Hindlimb muscle (tissue), 1 donor: ENCODE measurements at regions not wholly inside any gene's neighbourhood (a gene's known extent, or its start where the extent isn't known, plus 50 kb on each side); places are given as distances from the start of the nearest gene placed in this dataset.

Experiments used
- DNase-seq: peaks from one replicate; pipeline ENCODE4 v3.0.0-alpha.2; 2013

DNA sequence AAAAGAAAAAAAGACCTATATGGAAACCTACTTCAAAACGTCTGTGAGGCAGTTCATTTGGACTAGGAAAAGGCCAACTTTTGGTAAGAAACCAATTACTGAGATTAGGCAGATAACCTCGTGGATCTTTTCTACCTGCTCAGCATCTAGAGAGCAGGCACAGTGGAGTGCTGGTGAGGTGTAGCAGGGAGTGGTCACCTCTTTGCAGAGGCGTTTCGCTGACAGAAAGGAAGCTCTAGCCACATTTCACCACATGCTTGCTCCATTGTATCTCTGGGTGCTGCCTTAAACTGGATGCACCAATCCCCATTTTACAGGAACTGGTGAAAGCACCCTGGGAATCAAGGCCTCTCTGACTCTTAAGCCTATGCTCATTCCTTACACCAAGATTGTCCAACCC lies 360.5 kb downstream of the LIG4 start:
- DNase-seq, result no peak

DNA sequence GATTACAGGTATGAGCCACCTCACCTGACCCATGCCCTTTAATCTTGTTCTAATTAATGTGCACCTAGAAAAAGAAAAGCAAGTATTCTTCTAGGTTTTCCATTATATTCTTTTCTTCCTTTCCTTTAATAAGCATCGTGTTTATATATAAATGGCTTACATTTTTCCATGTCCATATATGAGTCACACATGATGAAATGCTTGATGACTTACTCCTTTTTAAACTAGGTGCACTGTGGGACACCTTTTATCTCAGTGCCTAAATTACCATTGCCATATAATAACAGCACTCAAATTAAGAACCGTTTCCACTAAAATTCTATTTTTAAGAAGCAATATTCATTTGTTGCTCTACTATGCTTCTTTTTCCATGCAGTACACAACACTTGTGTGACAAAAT lies 363.3 kb downstream of the LIG4 start:
- DNase-seq, result no peak

DNA sequence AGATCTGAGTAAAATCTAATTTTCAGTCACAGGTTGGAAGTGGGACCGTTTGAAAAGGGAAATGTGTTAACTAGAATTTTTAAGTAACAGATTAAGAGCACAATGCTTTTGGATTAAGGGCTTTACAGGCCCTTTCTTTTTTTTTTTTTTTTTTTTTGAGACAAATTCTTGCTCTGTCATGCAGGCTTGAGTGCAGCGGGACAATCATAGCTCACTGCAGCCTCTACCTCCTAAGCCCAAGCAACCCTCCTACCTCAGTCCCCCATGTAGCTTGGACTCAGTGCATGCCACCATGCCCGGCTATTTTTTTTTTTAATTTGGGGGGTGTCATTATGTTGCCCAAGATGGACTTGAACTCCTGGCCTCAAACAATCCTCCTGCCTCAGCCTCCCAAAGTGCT lies 363.7 kb downstream of the LIG4 start:
- no peak for DNase-seq

DNA sequence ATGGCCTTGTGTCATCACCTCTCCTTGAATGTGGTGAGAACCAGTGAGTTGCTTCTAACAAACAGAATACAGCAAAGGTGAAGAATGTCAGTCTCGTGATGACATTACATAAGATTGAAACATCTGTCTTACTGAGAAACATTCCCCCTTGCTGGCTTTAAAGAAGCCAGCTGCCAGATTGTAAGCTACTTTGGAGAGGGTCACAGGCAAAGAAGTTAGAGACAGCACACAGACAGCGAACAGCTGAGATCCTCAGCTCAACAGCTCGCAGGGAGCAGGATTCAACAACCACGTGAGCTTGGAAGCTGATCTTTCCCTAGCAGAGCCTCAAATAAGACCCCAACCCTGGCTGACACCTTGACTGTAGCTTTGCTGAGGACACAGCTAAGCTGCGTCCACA lies 367.9 kb downstream of the LIG4 start:
- no peak for DNase-seq

DNA sequence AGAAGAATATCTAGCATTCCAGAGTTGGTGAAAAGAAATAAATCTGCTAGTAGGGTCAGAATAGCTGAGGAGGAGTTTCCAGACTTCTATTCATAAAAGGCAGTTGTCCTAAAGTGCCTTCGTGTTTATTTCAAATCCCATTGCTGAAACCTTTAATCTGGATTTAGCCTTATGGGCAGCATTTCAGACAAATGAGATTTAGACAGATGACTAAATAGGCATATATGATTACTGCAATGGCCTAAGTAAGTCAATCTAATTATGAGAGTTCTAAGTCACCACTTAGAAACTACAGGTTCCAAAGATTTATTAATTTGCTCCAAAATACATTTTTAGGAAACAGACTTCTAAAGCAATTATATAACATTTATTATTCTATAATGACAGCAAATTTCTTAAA lies 368.7 kb downstream of the LIG4 start:
- no peak for DNase-seq

DNA sequence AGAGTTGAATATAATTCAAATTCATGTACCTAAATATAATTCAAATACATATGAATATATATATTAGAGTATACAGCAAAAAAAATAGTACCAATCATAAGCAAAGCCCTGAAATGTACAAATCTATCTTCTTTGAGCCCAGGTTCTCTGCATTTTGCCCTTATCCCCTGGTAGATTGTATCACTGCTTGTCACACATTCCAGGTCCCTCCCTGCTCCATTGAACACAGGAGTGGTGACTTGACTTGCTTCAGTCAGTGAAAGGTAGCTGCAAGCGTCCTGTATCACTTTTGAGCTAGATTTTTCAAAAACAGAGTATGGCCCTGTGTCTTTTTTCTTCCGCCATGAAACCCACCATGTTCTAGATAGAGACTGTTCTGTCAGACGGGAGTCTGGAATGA lies 369.4 kb downstream of the LIG4 start:
- DNase-seq, result no peak

DNA sequence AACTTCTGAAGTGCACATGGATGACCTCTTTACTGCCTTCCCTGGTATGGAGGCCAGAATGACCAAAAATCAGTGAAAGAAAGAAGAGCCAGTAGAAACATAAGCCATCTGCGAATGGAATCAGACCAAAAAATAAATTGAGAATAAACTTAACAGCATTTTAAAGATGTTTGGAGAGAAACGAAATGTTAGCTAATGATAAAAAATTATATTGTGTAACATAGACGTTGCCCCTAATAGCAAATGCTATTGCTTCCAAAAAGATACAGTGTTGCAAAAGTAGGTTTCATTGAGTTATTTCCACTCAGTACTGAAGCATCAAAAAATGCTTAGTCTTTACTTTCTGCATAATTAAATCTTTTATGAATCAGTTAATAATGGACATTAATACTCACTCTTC lies 371.7 kb downstream of the LIG4 start:
- DNase-seq, result no peak

DNA sequence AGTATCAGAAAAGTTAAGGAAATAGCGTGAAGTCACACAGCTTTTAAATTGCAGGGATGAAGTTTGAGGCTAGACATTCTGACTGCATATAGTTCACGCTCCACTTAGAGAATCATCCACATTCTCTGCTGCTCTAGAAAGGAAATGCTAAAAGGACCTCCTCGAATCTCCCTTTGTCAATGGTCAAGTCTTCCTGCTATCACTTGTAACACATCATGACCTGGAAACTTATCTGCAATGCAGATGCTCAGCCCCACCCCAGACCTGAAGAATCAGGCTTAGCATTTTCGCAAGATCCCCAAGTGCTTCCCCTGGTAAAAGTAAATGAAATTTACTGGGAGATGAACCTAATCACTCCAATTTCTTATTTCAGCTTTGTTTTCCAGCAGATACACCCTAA lies 372.1 kb downstream of the LIG4 start:
- no peak for DNase-seq

DNA sequence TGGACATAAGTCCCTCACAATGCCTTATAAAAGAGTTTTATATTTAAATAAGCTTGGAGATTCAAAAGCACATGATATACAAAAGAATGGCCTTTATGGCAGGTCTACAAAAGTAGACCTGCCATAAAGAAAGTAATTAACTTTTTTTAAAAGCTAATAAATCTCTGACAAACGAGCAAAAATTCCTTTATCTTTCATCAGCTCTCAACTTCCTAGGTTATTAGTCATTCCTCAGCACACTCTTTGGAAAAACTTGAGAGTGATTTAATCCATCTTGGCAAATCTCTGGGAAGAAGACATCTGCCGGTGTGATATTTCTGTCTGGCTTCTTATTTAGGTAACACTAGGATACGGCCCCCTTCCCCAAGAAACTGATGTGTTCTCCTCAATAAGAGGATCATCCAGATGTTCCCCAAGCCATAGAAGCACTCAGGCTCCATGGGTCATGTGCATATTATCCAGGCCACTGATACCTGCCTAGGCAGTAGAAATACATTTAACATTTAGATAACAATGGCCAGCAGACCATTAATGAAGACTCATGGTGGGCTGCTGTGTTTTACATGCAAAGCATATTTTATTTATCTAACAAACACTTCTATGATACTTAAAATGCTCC lies 372.7 kb downstream of the LIG4 start:
- DNase-seq, result no peak

DNA sequence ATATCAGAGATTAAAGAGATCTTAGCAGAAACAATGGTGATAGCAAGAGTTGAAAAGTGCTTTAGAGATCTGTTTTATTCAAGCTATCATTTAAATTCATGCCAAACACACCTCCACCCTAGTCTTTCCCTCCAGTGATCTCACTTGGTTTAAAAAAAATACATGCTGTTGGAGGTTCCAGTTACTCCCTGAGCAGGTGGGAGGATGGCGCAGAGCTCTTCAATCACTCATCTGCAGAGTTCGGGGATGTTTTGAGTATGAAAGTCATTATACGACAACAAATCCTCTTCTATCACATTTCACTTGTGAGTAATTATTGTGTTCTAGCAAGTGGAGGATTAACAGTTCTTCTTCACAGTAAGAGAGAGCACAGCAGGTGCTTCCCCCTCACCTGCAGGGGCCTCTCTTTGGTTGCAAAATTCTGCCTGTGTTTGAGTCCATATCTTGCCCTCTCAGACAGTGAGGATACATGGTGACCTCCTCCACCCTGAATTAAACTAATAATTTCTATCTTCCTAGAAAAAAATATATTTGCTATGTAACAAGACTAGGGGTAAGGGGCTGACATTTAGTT lies 376.7 kb downstream of the LIG4 start:
- DNase-seq, result no peak

DNA sequence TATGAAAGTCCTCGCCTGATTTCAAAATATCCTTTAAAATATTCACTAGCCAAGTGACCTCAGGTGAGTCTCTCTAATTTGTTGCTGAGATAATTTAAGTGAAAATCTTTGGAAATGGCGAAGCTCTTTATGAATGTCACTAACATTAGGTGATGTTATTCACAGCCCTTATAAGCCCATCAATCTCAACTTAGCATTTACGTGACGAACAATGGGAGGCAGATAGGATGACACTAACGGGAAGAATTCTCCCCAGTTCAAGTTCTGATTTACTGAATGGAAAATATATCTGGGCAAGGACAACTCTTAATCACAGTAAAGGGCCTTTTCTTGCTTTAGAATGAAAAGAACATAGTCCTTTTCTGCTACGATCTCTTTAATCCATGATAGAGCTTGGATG lies 378.7 kb downstream of the LIG4 start:
- no peak for DNase-seq

DNA sequence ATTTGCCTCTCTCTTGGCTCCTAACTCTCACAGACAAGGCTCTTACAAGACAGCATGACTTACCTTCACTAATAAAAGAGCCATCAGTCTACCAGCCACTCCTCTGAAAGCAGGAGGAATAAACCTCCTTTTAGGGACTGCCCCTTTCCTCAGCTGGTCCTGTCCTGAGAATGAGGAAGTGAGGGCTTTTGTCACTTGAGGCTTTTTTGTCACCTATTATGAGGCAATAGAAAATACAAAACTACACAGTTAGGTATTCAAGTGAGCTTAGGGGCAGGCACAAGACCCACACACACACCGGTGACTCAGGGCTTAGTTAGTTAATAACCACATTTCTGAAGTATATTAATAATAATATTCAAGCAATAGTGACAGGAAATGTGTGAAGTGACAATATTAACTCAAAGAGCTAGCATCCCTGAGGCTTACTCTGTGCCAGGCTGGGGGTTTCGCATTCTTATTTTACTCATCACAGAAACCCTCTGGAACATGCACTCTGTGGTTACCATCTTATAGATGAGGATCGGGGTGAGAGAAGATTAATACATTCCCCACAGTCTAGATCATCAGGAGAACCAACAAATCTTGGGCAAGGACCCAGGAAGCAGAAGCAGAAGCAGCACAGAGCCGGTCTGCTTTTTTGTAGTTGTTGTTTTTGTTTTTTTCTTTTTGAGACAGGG lies 379.9 kb downstream of the LIG4 start:
- no peak for DNase-seq

DNA sequence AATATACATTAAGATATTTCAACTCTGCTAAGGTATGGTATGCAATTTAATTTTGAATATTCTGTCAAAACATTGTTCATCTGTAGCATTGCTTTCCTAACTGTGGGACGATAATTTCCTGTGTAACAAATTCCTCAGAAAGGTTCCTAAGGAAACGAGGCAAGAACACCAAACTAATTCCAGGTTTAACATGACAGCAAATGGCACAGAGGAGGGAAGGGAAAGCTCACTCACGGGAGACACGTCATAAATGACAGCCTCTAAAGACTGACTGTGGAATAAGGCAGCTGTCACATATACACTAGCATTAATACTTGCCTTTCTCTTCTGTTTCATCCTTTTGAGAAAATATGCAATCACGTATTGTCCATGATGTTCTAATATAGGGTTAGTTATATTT lies 380.6 kb downstream of the LIG4 start:
- no peak for DNase-seq

DNA sequence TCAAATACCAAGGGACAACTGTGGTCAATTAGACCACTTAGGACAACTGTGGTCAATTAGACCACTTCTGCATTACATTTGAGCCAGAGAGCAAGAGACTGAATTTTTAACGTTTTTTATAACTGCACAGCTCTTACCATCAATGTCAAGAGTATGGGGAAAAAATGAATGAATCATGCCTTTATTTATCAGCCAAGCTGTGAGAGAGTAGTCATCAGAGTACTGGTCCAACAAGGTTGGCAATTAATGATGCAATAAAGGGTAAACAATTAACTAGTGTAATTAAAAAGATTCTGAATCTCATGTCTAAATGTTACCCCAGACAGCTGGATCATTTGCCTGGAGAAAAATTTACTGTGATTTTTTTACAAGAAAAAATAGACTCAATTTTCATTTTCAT lies 381.1 kb downstream of the LIG4 start:
- no peak for DNase-seq

DNA sequence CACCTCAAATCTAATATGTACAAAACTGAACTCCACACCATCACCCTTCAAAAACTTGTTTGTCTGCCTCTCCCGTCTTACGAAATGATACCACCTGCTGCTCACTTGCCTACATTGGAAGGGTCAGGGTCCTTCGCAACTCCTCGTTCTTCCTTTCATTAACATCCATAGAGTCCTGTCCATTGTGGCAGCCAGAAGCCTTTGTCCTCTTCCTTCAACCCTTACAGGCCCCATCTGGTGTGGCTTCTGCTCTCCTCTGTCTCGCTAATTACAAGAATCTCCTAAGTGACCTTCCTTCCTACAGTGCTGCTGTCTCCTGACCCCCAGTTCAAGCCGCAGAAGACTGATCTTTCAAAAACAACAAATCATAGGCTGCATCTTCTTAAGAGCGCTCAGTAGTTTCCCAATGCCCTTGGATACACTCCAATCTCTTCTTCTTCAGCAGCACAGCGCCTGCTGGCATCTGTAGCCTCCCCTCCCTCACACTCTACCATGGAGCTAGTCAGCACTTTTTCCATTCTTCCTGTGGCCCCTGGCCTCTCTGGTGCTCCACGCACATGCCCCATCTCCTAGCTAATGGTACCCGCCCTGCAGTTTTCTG lies 382.7 kb downstream of the LIG4 start:
- DNase-seq, result no peak

DNA sequence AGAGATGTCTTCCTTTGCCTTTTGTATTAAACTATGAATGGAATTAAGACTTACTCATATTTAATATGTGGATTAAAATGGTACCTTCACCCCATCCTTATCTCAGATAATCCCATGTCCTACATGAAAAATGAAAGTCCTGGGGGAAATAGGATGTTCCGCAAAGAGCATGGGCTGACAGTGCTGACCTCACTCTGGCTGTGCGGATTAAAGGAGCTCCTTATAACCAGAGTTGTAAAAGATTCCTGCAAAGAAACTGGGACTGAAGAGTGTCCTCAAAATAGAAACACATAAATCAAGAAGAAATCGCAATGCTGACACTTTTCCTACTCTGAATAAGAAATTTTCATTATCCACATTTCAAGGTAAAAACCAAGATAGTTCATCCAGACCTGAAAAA lies 384.5 kb downstream of the LIG4 start:
- DNase-seq, result no peak

DNA sequence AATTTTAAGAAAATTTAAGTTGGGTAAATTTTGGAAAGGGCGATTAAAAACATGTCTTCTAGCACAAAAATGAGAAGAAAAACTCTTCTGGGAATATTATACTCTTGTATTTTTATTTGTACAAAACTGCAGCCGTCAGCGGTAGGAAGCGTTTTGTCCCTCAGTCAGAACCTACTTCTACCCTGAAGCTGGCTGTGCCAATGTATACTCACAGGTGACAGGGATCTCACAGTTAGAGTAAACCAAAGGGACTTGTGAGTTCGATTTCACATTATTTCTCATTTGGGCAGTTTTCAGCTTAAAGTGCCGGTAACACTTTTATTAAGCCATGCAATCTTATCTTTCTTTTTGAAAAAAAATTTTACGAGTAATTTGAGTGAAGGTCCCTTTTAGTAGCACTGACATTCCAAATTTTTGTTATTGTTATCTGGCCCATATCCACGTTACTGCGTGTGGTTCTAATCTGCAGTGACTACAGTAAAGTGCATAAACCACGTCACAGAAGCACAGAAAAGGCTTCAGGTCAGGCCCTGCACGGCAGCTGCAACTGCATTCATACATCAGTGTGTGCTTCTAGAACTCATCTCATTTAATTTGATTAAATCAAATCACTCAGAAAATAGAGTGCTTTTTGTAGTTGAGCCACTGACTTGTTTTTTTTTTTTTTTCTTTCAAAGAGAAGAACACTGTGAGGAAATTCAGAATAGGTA lies 387.3 kb downstream of the LIG4 start:
- DNase-seq, result no peak

DNA sequence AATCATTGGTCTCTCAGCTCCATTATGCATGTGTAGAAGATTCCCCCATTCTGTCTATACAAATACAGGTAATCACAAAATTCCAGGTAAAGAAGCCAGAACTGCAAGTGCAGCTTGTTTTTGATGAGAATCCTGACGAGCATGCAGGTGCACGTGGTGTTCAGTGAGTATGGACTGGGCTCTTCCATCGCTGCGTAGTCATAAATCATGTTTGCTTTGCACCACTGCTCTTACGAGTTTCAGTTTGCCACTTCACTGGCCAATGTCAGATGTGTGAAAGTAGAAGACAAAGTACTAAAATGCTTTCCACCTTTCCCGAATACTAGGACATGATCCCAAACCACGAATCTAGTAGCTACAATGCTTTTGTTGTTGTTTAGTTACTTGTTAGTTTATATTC lies 390.7 kb downstream of the LIG4 start:
- DNase-seq, result no peak

DNA sequence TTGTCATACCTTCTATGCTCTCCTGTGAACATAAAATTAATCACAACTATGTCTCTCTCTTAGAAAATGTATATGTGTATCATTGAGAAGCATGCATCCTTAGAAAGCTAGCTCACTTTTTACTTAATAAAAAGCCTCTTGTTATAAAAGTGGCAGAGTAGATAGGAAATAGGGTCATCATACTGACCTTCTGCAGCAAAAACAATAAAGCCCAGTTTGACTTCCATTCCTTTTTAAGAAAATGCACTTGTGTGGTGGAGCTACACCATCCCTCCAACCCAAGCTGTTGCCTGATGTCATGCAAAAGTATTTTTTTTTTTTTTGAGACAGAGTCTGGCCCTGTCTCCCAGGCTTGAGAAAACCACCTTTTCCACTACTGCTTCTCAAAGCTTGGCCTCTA lies 393.3 kb downstream of the LIG4 start:
- DNase-seq, result no peak

DNA sequence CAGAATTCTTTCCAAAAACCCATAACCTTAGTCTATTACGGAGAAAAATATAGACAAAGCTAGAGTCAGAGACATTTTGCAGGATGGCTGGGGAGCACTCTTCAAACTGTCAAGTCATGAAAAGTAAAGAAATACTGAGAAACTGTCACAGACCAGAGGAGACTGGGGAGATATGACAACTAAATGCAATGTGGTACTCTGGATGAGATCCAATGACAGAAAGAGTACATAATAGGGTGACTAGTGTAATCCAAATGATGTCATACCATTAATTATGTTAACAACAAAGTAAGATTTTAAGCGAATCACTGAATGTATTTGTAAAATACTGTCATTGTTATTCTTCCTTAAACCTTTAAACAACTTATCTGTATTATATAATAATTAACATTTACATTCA lies 393.8 kb downstream of the LIG4 start:
- DNase-seq, result no peak

DNA sequence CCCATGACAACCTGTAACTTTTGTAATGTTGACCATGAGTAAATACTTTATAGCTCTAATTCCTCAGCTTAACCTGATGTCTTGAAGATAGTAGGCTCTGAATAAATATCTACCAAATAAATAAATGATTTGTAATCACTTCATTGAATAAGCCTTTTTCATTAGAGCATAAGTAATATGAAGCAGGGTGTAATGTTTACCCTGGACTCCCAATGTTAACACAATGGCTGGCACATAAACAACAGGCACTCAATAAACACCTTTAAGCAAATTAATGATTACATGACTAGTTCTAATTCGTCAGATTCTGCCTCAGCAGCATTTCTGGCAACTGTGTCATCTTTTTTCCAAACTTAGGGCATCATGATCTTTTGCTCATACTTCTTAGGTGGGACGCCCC lies 396.3 kb downstream of the LIG4 start:
- DNase-seq, result no peak

DNA sequence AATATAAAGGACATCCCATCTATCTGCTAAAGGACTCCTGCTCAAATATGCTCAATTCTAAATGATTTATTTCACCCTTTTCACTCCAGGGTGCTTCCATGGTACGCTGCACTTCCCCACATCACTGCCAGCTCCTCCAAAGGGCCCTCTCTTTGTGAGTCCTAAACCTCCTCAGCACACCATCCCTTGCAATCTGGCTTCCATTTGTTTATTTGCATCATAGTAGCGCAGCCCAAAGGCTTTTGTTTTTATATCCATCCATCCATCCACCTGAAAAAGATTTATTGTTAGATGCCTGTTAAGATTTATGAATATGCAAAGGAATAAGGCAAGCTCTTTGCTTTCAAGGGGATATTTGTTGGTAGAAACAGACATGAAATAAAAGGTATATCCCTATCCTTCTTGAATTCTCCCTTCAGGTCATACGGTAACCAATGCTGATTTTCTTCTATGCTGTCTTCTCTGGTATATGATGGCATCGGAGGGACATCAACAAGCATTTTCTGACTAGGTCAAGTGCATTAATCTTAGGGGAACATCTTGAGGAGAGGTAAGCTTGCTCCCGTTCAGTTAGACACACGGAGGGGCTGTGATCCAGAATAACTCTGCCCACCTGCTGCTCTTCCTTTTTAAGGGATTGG lies 397.6 kb downstream of the LIG4 start:
- DNase-seq, result no peak

DNA sequence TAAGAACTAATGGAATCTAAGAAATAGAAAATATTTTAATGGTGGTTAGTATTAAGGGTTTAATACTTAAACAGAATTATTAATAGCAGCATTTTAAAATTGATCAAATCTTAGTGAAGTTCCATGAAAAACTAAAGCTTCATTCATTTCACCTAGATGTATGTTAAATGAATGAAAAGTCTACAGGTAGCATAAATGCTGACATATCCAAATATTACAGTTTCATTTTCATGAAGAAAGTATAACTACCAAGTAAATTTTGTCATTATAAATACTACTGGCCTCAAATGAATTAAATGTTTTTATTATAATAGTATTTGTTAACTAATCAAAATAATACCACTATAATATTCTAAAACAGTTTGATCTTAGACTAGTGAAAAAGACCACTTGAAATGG lies 403.3 kb downstream of the LIG4 start:
- no peak for DNase-seq
